Esophagus squamous epithelium (tissue), 4 donors: ENCODE measurements at regions not wholly inside any gene's neighbourhood (a gene's known extent, or its start where the extent isn't known, plus 50 kb on each side); places are given as distances from the start of the nearest gene placed in this dataset.

ENCODE experiments used
- CTCF ChIP-seq, 6 experiments: fragments of 450-650 bp in 4 of 6; fragments of 200-600 bp in 2 of 6; sonication (generic) in 2 of 6; IDR thresholded peaks; one replicate each; pipeline ENCODE4 v1.5.1; 2016 to 2019; ENCODE audit warnings: antibody characterized with exemption in 6 of 6, mild to moderate bottlenecking in 4 of 6, moderate library complexity in 4 of 6
- POLR2A ChIP-seq, 4 donors: fragments of 450-650 bp; IDR thresholded peaks; one replicate each; pipeline ENCODE4 v1.6.1; 2017; ENCODE audit warnings: antibody characterized with exemption in 4 of 4, mild to moderate bottlenecking in 4 of 4, moderate library complexity in 3 of 4

- TF ChIP-seq POLR2A (IDR thresholded peaks at IDR 0.05) (no peak), CTCF (IDR thresholded peaks at IDR 0.05) (no peak)
These were observed 458.9 kb downstream of the COG6 start for GRCh38 chr13:40114305-40114896.
